DMS53 treated with DMSO at 0.1 percent for 48 hours (cell line): ENCODE measurements at regions not wholly inside any gene's neighbourhood (a gene's known extent, or its start where the extent isn't known, plus 50 kb on each side); places are given as distances from the start of the nearest gene placed in this dataset.

ENCODE experiments used
- DNase-seq: peaks from one replicate; lab custom pipeline; 2025; ENCODE audit not compliant: unreplicated experiment; lab: John Stamatoyannopoulos, UW

GRCh38 chr6:118761645-118762044, 110.3 kb upstream of the CEP85L start:
- no peak for DNase-seq

GRCh38 chr6:118758946-118759345, 107.6 kb upstream of the CEP85L start:
- DNase-seq, result no peak

GRCh38 chr6:118755941-118756646, 104.7 kb upstream of the CEP85L start:
- DNase-seq, result no peak

- no peak for DNase-seq
Measured at GRCh38 chr6:118752803-118753202, 101.4 kb upstream of the CEP85L start.

- no peak for DNase-seq
Measured at GRCh38 chr6:118751072-118751471, 99.7 kb upstream of the CEP85L start.

- no peak for DNase-seq
Measured at GRCh38 chr6:118750143-118750542, 98.8 kb upstream of the CEP85L start.

- DNase-seq, result peak; percentile 2
Measured at GRCh38 chr6:118748311-118749062, 97.1 kb upstream of the CEP85L start.

- DNase-seq, result no peak
Measured at GRCh38 chr6:118746825-118747174, 95.4 kb upstream of the CEP85L start.

GRCh38 chr6:118746145-118746824, 94.9 kb upstream of the CEP85L start:
- no peak for DNase-seq

- no peak for DNase-seq
Measured at GRCh38 chr6:118745156-118745555, 93.8 kb upstream of the CEP85L start.

GRCh38 chr6:118744261-118744941, 93.0 kb upstream of the CEP85L start:
- DNase-seq, result no peak

GRCh38 chr6:118743746-118744145, 92.4 kb upstream of the CEP85L start:
- no peak for DNase-seq

- DNase-seq, result no peak
Measured at GRCh38 chr6:118740372-118740771, 89.0 kb upstream of the CEP85L start.

GRCh38 chr6:118739696-118740353, 88.4 kb upstream of the CEP85L start:
- no peak for DNase-seq

- DNase-seq, result no peak
Measured at GRCh38 chr6:118736440-118736839, 85.0 kb upstream of the CEP85L start.

- no peak for DNase-seq
Measured at GRCh38 chr6:118735320-118735719, 83.9 kb upstream of the CEP85L start.

- DNase-seq, result no peak
Measured at GRCh38 chr6:118725944-118726343, 74.6 kb upstream of the CEP85L start.

- DNase-seq, result no peak
Measured at GRCh38 chr6:118724211-118724610, 72.8 kb upstream of the CEP85L start.

GRCh38 chr6:118722829-118723813, 71.7 kb upstream of the CEP85L start:
- DNase-seq, result no peak

GRCh38 chr6:118720125-118720473, 68.7 kb upstream of the CEP85L start:
- DNase-seq, result no peak
